ENCODE measurements at regions not wholly inside any gene's neighbourhood (a gene's known extent, or its start where the extent isn't known, plus 50 kb on each side); places are given as distances from the start of the nearest gene placed in this dataset.
"Not testable (repeated sequence)": the region's sequence is repeated elsewhere in the genome, so short reads cannot be mapped to it uniquely, and the experiment has no call there.

DNA sequence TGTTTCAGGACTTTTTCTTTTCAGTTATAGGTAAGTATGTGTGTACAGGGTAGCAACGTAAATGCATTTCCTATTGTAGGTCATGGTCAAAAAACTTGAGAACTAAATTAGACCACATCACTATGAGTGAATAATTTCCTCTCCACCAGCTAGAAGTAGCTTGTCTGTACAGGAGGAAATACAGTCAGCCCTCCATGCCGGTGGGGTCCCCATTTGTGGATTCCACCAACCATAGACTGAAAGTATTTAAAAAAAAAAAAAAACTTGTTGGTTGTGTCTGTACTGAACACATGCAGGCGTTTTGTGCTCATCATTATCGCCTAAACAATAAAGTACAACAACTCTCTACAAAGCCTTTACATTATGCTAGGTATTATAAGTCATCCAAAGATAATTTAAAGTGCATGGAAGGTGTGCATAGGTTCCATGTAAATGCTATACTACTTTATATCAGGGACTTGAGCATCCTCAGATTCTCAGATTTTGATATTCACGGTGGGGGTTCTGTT is 94.2 kb upstream of the NDUFV2 start:
- DNase-seq = no peak
- intact Hi-C loops (cut with DNase I) = no loop called here

DNA sequence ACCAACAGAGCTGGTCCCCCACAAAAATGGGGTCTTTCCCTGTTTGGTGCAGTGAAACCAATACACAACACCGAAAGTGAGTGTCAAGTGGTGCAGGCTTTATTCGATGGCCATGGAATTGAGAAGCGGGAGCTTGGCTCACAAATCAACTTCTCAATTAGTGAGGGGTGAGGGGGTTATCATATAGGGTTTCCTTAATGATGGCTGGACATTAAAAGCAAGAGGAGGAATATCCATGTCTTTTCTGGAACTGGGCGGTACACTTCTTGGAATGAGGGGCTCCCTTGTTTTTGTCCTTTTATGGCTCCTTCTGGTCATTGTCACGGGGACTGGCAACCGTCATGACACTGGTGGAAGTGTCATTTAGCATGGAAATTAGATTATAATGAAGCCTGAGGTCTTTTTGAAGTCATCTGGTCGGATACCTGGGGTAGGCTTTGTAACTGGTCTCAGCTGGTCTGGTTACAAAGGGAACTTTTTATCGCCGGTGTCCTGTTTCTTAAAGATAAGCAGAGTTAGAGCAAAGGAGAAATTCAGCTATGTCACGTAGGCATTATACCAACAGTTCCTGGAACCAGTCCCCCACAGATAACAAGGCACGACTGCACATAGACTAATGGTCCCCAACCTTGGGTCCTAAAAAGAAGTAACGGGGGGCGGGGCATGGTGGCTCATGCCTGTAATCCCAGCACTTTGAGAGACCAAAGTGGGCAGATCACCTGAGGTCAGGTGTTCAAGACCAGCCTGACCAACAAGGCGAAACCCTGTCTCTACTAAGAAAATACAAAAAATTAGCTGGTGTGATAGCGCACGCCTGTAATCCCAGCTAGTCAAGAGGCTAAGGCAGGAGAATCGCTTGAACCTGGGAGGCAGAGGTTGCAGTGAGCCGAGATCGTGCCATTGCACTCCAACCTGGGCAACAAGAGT is 93.5 kb upstream of the NDUFV2 start:
- DNase-seq = no peak
- intact Hi-C loops (cut with DNase I) = no loop called here

DNA sequence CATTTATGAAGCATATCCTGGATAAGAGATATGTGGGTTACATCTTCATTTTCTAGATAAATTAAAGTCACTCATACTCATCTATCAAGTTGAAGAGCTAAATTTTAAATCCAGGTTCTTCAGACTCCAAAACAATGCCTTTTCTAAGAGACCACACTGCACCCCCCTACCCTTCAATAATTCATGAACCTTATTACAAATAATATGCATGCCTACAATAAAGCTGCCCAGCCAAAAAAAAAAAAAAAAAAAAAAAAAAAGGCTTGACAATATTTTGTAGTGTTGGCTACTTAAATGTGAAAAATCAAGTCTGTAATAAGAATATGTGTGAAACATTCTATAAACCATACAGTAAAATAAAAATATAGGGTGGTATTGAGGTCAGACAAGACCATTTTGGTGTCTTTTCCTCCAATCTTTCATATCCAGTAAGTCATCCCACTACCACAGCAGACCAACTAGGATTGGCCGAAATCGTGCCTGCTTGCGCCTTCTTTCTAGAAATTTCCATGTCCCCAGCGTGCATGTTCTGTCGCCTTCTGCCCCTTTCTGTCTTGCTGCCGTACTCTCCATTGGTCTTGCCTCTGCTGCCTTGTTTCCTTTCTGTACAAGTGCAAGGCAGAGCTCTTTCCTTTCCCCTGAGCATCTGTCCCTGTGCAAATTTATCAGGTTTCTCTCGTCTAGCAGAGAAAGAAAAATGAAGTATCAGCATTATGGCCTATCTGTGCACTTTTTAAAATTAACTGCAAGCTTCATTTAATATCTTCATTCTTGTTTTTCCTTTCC is 92.6 kb upstream of the NDUFV2 start:
- no peak for DNase-seq
- intact Hi-C loops (cut with DNase I) = no loop called here

DNA sequence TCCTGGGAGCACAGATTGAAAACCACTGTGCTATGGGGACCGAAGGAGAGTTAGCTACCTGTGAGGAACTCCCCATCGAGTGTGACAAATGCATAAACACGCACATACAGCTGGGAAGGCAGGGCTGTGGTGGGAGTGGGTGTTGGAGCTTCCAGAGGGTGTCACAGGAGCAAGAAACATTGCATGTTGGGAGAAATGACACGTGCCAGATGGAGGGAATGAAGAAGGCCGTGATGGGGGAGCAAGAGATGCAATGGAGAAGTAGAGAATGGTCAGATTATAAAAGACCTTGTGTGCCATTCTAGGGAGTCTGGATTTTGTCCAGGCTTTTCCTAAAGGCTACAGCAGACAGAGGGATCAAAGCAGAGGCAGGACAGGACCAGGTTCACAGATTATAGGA is 91.1 kb upstream of the NDUFV2 start:
- DNase-seq = no peak
- intact Hi-C loops (cut with DNase I) = no loop called here

DNA sequence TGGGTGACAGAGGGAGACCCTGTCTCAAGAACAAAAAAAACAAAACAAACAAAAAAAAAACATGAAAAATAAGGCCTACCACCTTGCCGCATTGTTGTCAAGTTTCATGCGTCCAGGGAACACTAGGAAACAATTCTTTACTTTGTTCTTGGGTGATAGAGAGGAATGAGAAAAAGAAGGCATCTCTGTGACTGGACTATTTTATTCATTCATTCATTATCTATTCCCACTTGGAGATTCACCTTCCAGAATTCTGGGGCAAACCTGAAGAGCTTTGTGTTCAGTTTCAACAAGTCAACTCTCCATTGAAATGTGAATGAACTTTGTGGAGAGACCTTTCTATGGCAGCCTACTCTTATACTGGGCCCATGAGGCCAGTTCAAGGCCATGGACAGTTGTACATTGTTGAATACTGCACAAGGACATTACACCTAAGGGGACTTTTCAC is 88.5 kb upstream of the NDUFV2 start:
- intact Hi-C loops (cut with DNase I) = no loop called here
- DNase-seq = no peak

DNA sequence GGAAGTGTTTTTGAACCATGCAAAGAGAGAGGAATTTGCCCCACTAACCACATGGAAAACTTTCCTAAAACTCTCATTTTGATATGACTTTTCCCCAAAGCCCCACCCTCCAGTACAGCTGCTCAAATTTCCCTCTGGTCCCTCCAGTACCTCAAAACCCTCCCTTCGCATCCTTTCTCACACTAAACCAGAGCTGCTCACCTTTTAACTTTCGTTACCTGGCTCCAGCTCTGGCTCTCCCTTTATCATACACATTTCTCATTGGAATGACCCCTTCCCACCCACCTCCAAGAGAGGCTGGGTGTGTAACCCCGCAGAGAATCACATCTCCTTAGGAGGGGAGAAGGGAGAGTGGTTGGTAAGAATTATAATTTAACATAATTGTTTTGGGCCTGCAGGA is 86.8 kb upstream of the NDUFV2 start:
- intact Hi-C loops (cut with DNase I) = no loop called here
- DNase-seq = no peak

DNA sequence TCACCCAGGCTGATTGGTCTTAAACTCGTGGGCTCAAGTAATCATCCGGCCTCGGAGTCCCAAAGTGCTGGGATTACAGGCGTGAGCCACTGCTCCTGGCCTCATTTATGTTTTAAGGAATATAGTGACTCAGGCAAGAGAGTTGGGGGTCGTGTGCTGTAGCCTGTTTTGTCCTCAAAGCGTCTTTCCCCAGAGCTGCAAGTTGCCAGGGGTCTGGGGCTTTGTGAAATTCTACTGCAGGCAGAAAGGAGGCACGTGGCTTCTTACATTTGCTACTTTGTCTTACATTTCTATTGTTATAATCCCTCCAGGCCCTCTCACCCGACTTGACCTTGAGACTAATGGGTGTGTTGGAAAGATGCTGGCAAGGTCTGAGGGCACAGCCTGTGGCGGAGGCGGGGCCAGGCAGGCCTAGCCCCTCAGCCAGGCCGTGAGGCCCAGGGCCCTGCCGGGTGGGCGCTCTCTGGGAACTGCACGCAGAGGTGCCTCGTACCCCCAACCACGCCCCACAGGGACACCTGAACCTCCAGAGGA is 85.8 kb upstream of the NDUFV2 start:
- intact Hi-C loops (cut with DNase I) = no loop called here
- DNase-seq = no peak

DNA sequence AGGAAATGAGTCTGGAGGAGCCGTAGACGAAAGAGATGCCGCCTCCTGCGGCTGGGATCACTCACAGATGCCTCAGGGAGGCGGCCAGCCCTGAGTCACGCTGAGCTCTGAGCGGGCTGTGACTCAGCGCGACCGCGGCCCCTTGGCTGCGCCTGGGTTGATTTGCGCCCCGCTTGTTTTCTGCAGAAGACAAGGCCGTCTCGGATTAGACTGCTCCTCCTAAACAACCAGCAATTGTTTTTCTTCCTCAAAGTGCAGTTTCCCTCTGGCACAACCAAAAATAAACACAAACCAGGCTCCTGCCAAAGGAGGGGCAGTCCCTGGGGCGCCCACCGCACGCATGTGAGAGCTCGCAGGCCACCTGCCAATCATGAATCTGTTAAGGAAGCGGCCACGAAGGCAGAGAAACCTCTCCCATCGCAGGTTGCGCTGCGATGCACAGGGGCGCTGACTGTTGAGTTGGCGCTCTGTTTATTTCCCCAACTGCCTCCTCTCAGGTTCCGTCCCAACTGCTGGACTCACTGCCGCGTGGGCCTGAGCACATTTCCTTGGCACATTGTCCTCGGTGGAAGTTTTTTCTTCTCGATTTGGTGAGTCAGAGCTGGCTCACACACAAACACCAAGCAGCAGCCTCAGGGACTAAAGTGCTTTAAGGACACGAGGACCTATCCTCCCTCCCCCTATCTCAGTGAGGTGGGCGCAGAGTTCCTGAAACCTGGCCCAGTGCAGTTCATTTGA is 85.2 kb upstream of the NDUFV2 start:
- intact Hi-C loops (cut with DNase I) = no loop called here
- peak; percentile 26 to 95 (median 67) for DNase-seq

DNA sequence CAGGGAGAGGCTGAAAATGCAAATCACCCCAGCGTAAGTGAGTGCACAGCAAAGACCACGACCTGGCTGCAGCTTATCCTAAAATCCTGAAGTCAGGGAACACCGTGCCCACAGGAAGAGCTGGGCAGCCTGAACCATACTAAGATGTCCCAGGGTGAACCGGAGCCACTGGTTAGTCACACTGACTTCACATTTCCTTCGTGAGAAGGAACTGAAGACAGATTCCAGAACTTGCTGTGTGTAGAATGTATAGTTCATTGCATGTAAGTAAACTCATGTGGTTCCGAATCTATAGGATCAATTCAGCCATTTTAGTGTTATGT is 84.6 kb upstream of the NDUFV2 start:
- peak in 1 of 10 donors; percentile 18 for DNase-seq
- intact Hi-C loops (cut with DNase I) = no loop called here

DNA sequence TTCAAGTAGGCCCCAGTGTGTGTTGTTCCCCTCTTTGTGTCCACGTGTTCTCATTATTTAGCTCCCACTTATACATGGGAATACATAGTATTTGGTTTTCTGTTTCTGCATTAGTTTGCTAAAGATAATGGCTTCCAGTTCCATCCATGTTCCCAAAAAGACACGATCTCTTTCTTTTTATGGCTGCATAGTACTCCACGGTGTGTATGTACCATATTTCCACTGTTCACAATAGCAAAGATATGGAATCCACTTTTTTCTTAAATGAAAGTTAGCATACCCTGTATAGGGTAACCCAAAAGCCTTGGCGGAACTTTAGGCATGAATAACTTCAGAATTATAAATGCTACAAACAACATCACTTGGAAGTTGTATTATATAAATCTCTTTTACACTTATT is 83.4 kb upstream of the NDUFV2 start:
- no peak for DNase-seq
- intact Hi-C loops (cut with DNase I) = no loop called here

DNA sequence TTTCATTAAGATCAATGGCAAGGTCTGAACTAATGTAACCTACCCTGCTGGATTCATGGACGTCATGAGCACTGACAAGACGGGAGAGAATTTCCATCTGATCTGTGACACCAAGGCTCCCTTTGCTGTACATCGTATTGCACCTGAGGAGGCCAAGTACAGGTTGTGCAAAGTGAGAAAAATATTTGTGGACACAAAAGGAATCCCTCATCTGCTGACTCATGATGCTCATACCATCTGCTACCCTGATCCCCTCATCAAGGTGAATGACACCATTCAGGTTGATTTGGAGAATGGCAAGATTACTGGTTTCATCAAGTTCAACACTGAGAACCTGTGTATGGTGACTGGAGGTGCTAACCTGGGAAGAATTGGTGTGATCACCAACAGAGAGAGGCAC is 82.3 kb upstream of the NDUFV2 start:
- intact Hi-C loops (cut with DNase I) = no loop called here
- no peak for DNase-seq

DNA sequence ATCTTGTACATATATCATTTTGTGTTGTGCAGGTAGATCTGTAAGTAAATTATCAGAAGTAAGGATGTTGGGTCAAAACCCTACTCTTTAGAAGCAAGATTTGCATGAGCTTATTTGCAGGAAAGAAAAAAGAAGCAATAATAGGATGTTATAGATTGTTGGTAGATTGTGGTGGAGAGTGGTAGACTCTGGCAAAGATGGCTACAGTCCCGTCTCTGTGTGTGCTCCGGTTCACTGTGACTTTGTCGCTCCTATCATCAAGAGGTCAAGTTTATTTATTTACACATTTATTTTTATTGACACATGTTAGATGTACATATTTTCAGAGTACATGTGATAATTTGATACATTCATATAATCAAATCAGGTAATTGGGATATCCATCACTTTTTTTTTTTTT is 81.0 kb upstream of the NDUFV2 start:
- no peak for DNase-seq
- intact Hi-C loops (cut with DNase I) = no loop called here

DNA sequence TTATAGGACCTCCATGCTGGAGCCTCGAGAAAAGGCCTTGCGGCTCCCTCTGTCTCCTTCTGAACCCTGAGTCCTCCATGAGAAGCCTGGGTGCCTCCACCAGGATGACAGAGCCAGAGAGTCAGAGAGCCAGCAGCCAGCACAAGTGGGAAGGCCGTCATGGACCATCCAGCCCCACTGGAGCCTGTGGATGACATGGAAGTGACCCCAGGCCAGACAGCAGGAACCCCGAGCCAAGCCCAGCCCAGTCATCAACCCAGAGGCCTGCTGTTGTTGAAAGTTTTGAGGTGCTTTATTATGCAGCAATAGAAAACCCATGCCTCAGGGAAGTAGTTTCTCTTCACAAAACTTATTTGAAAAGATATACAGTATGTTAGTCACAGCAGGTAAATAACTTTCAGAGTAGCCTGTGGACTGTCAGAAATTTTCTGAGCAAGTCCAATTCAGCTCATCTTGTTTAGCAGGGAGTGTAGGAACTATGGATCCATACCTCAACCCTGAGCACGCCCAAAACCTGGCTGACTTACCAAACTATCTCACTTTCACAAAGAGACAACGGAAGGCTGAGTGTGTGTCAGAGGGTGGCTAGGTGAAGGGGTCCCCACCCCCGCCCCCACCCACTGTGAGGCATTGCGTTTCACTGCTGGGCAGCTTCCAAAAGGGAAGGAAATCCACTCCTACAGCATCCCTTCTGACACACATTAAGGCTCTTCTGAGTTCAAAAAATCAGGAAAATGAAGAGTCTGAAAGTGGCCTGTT is 79.9 kb upstream of the NDUFV2 start:
- intact Hi-C loops (cut with DNase I) = no loop called here

DNA sequence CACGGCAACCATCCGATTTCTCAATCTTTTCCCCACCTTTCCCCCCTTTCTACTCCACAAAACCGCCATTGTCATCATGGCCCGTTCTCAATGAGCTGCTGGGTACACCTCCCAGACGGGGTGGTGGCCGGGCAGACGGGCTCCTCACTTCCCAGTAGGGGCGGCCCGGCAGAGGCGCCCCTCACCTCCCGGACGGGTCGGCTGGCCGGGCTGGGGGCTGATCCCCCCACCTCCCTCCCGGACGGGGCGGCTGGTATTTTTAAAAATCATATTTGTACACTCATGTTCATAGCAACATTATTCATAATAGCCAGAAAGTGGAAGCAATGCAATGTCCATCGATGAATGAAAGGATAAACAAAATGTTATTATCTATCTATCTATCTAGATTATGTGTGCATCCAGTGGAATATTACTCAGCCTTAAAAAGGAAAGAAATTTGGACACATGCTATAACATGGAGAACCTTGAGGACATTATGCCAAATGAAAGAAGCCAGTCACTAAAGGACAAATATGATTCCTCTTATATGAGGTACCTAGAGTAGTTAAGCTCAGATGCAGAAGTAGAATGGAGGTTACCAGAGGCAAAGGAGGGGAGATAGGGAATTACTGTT is 78.4 kb upstream of the NDUFV2 start:
- DNase-seq; intact Hi-C loops (cut with DNase I): not testable (repeated sequence)

More for the DNA sequence above, 79.9 kb upstream of the NDUFV2 start:
- no peak for DNase-seq

DNA sequence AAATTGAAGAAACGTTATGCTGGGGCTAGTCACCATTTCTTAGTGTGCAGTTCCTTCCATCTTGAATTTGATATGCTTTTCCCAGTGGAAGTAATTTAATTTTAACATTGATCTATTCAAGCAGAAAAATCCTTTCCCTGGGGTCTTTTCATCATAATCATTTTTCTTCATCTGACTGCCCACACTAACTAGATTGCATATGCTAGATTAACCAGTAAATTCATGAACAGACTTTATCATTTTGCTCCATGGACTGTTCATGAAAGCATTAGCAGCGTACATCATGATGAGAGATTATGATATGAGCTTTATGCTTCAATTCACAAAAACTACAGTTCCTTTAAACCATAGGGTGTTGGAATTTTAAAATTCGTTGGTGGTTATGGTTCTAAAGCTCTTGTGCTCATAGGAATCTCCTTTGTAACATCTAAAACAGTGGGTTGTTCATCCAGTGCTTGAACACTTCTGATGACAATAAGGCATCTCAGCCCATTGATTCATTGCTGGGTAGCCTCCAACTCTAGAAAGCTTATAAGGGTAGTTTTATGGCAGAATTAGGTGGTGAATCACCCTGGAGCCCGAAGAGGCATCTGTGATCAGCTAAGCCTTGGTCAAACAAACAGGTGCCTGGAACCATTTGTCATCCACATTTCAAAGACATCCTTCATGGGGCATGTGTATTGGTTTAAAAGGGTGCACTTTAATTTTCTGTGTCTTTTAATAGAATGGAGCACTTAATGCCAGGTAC is 77.2 kb upstream of the NDUFV2 start:
- intact Hi-C loops (cut with DNase I) = no loop called here
- no peak for DNase-seq

DNA sequence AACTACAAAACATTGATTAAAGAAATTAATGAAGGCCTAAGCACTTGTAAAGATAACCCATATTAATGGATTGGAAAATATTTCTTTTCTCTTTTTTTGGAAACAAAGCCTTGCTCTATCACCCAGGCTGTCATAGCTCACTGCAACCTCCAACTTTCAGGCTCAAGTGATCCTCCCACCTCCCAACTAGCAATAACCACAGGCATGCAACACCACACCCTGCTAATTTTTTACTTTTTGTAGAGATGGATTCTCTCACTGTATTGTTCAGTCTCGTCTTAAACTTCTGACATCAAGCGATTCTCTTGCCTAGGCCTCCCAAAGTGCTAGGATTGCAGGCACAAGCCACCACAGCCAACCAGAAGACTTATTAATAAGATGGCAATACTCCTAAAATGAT is 73.4 kb upstream of the NDUFV2 start:
- DNase-seq = no peak
- intact Hi-C loops (cut with DNase I) = no loop called here

DNA sequence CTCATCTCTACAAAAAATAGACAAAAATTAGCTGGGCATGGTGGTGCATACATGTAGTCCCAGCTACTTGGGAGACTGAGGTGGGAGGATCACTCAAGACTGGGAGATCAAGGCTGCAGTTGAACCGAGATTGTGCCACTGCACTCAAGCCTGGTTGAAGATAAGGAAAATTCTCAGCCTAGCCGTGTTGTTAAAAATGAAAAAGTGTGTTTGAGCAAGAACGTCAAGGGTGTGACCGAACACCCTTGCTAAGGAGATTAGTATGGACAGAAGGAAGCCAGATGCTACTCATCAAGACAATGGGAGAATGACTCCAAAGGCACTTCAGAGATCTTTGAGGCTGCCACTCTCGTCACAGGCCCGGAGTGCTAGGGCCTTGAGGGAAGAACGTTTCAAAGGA is 70.0 kb upstream of the NDUFV2 start:
- intact Hi-C loops (cut with DNase I) = no loop called here
- DNase-seq = no peak

DNA sequence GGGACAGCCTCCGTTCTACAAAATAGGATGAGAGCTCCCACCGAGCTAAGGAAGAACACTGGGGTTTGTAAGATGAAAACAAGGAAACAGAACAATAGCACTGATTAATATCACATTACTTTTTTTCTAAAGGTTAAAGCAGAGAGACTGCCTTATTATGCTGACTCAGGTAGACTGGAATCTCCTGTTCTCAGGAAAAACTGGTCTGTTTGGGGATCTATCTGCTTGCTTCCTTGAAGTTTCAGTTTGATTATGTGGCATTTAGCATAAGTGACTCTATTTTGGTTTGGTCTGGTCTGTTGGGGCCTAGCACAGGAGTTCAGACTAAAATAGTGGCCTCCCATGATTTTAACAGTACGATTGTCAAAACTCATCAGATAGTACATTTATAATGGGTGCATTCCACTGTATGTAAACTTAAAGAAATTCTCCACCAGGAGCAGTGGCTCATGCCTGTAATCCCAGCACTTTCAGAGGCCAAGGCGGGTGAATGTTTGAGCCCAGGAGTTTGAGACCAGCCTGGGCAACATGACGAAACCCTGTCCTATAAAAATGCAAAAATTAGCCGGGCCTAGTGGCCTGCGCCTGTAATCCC is 64.1 kb upstream of the NDUFV2 start:
- intact Hi-C loops (cut with DNase I) = no loop called here
- DNase-seq = no peak
